GM12878 (cell line): ENCODE measurements at regions not wholly inside any gene's neighbourhood (a gene's known extent, or its start where the extent isn't known, plus 50 kb on each side); places are given as distances from the start of the nearest gene placed in this dataset.

Source experiments
- ATAC-seq: fragments of 200-7000 bp; cut with Tn5 transposase; 3 replicates; pipeline ENCODE4 v1.9.1; 2020; ENCODE audit warnings: mild to moderate bottlenecking, moderate library complexity
- BruUV-seq: library from RNA; stranded (reverse); fragments of 400-500 nt; replicated peaks from 2 replicates; lab custom pipeline; 2021; lab: Mats Ljungman, UMichigan
- CTCF ChIA-PET: fragments of 300-600 bp; sonication (Branson Sonifier 250); formaldehyde crosslinking; extraction: SDS; loops from one replicate; lab custom pipeline; 2021; ENCODE audit warnings: inconsistent platforms; lab: Yijun Ruan, JAX
- POLR2A ChIA-PET: fragments of 350-600 bp; formaldehyde crosslinking; extraction: SDS; loops from one replicate; lab custom pipeline; 2021; ENCODE audit warnings: inconsistent platforms; lab: Charles Lee
- RAD21 ChIA-PET: fragments of 300-600 bp; sonication (Branson Sonifier 250); formaldehyde crosslinking; loops from one replicate; lab custom pipeline; 2023; ENCODE audit warnings: antibody characterized with exemption; ENCODE audit not compliant: unreplicated experiment; lab: Charles Lee
- SMC1A ChIA-PET: fragments of 300-600 bp; sonication (Branson Sonifier 250); formaldehyde crosslinking; loops from one replicate; lab custom pipeline; 2023; ENCODE audit not compliant: unreplicated experiment, uncharacterized antibody; lab: Charles Lee
- DNase-seq: peaks from one replicate; pipeline ENCODE4 v3.0.0-alpha.2; 2011; ENCODE audit warnings: low read depth, low spot score
- FAIRE-seq: peaks from 3 replicates; lab custom pipeline; 2011; peaks lifted over from hg19 to GRCh38; lab: Jason Lieb, UNC
- H2AFZ ChIP-seq: 2 replicates; pipeline ENCODE4 v1.6.0; 2011; ENCODE audit warnings: low read depth, low read length, control low read depth; ENCODE audit not compliant: control insufficient read depth
- H3K27ac ChIP-seq: 2 replicates; pipeline ENCODE4 v1.5.1; 2011; ENCODE audit warnings: control low read depth; ENCODE audit not compliant: control insufficient read depth, insufficient read depth
- H3K27me3 ChIP-seq, 2 experiments: replicated peaks in 1 of 2; 2 replicates each; pipeline versions ENCODE4 v1.6.0 to v1.6.1; 2011; ENCODE audit warnings: low read length in 1 of 2; ENCODE audit not compliant: control insufficient read depth in 2 of 2, insufficient read depth in 2 of 2
- H3K36me3 ChIP-seq, 2 experiments: 2 replicates each; pipeline ENCODE4 v1.5.1; 2011; ENCODE audit warnings: low read length in 1 of 2; ENCODE audit not compliant: control insufficient read depth in 2 of 2, insufficient read depth in 2 of 2
- H3K4me1 ChIP-seq: 2 replicates; pipeline ENCODE4 v1.6.1; 2011; ENCODE audit warnings: mild to moderate bottlenecking, low read length, moderate library complexity, mixed read lengths; ENCODE audit not compliant: control insufficient read depth, insufficient read depth
- H3K4me2 ChIP-seq: 2 replicates; pipeline ENCODE4 v1.6.0; 2011; ENCODE audit warnings: control low read depth; ENCODE audit not compliant: control insufficient read depth, insufficient read depth
- H3K4me3 ChIP-seq: fragments of 200-600 bp; sonication (generic); 2 replicates; pipeline ENCODE4 v1.5.1; 2016
- H3K79me2 ChIP-seq: 2 replicates; pipeline ENCODE4 v1.6.0; 2011; ENCODE audit warnings: low read length; ENCODE audit not compliant: control insufficient read depth, insufficient read depth
- H3K9ac ChIP-seq: 2 replicates; pipeline ENCODE4 v1.8.0; 2011; ENCODE audit warnings: low read length, control low read depth, mixed read lengths; ENCODE audit not compliant: control insufficient read depth, insufficient read depth
- H3K9me3 ChIP-seq: replicated peaks from 3 replicates; pipeline ENCODE4 v1.5.1; 2011; ENCODE audit warnings: mild to moderate bottlenecking, low read length; ENCODE audit not compliant: control insufficient read depth, insufficient read depth
- H4K20me1 ChIP-seq: 2 replicates; pipeline ENCODE4 v1.6.0; 2011; ENCODE audit not compliant: control insufficient read depth, insufficient read depth
- CBFB ChIP-seq: IDR thresholded peaks from 2 replicates; pipeline ENCODE4 v1.6.1; 2016; ENCODE audit warnings: antibody characterized with exemption, low read depth
- ELK1 ChIP-seq: IDR thresholded peaks from 2 replicates; pipeline ENCODE4 v1.6.1; 2012; ENCODE audit warnings: low read depth, low read length, improper control_type of control experiment
- ESRRA ChIP-seq: IDR thresholded peaks from 2 replicates; pipeline ENCODE4 v1.6.1; 2012; ENCODE audit warnings: mild to moderate bottlenecking, low read length, improper control_type of control experiment
- EZH2 ChIP-seq: IDR thresholded peaks from 2 replicates; pipeline ENCODE4 v1.6.1; 2012; ENCODE audit warnings: low read depth, mild to moderate bottlenecking, control low read depth, inconsistent platforms, low read length, borderline replicate concordance; ENCODE audit not compliant: control insufficient read depth
- IKZF2 ChIP-seq, 2 experiments: fragments of 450-650 bp; IDR thresholded peaks; 2 replicates each; pipeline ENCODE4 v1.6.1; 2017; ENCODE audit warnings: mild to moderate bottlenecking in 2 of 2, moderate library complexity in 2 of 2
- RBBP5 ChIP-seq: fragments of 200-600 bp; sonication (generic); conservative IDR thresholded peaks from 2 replicates; pipeline ENCODE4 v1.6.1; 2016
- SKIL ChIP-seq: fragments of 450-650 bp; IDR thresholded peaks from 2 replicates; pipeline ENCODE4 v1.6.1; 2017; ENCODE audit warnings: mild to moderate bottlenecking, low read depth, inconsistent platforms; ENCODE audit not compliant: poor library complexity, severe bottlenecking
- SREBF1 ChIP-seq: IDR thresholded peaks from 2 replicates; pipeline ENCODE4 v1.6.1; 2012; ENCODE audit warnings: mild to moderate bottlenecking, low read length
- STAT3 ChIP-seq: IDR thresholded peaks from 2 replicates; pipeline ENCODE4 v1.6.1; 2011; ENCODE audit warnings: low read depth, low read length, improper control_type of control experiment
- TAF1 ChIP-seq: IDR thresholded peaks from 2 replicates; pipeline ENCODE4 v1.6.1; 2011; ENCODE audit warnings: mild to moderate bottlenecking, low read depth, low read length, borderline replicate concordance
- ZNF592 ChIP-seq: fragments of 450-650 bp; IDR thresholded peaks from 2 replicates; pipeline ENCODE4 v1.6.1; 2017; ENCODE audit warnings: mild to moderate bottlenecking, moderate library complexity
- in situ Hi-C: fragments of 300-500 bp; cut with MboI; formaldehyde crosslinking; loops from 9 replicates; pipeline ENCODE4 v1.14.3; 2018; ENCODE audit warnings: mixed read lengths
- intact Hi-C: fragments of 100-400 bp; cut with micrococcal nuclease; formaldehyde crosslinking; loops from one replicate; pipeline ENCODE4 v1.14.2; 2022; ENCODE audit not compliant: unreplicated experiment
- TF ChIP-seq, protein P1 (sequence below): fragments of 450-650 bp; IDR thresholded peaks from 2 replicates; pipeline ENCODE4 v1.6.1; 2016; ENCODE audit warnings: mild to moderate bottlenecking
- TF ChIP-seq, protein P2 (sequence below): fragments of 450-650 bp; conservative IDR thresholded peaks from 2 replicates; pipeline ENCODE4 v1.6.1; 2017; ENCODE audit warnings: mild to moderate bottlenecking, moderate library complexity

- no peaks in the 10 kb centered on the region for H3K9me3 ChIP-seq
- intact Hi-C loops (no loop called here), in situ Hi-C loops (no loop called here)
- no TSS peak for BruUV-seq
- RAD21 ChIA-PET: no interaction called here
- no peak overlapping the region for H3K4me3 ChIP-seq
- ATAC-seq (no peak), DNase-seq (no peak), FAIRE-seq (no peak)
- H2AFZ ChIP-seq: no peak overlapping the region
- TF ChIP-seq ESRRA: no peak
- no peak for TF ChIP-seq ELK1
- TF ChIP-seq ZNF592: no peak
- TF ChIP-seq IKZF2 (IDR thresholded peaks at IDR 0.05): no peak
- no peak for TF ChIP-seq EZH2
- TF ChIP-seq STAT3: no peak
- no peak for TF ChIP-seq SKIL
- no peak for TF ChIP-seq SREBF1
- no peak for TF ChIP-seq RBBP5
- TF ChIP-seq CBFB: no peak
- TF ChIP-seq, protein P1, sequence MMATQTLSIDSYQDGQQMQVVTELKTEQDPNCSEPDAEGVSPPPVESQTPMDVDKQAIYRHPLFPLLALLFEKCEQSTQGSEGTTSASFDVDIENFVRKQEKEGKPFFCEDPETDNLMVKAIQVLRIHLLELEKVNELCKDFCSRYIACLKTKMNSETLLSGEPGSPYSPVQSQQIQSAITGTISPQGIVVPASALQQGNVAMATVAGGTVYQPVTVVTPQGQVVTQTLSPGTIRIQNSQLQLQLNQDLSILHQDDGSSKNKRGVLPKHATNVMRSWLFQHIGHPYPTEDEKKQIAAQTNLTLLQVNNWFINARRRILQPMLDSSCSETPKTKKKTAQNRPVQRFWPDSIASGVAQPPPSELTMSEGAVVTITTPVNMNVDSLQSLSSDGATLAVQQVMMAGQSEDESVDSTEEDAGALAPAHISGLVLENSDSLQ: no peak
- no peak for TF ChIP-seq TAF1
- TF ChIP-seq, protein P2, sequence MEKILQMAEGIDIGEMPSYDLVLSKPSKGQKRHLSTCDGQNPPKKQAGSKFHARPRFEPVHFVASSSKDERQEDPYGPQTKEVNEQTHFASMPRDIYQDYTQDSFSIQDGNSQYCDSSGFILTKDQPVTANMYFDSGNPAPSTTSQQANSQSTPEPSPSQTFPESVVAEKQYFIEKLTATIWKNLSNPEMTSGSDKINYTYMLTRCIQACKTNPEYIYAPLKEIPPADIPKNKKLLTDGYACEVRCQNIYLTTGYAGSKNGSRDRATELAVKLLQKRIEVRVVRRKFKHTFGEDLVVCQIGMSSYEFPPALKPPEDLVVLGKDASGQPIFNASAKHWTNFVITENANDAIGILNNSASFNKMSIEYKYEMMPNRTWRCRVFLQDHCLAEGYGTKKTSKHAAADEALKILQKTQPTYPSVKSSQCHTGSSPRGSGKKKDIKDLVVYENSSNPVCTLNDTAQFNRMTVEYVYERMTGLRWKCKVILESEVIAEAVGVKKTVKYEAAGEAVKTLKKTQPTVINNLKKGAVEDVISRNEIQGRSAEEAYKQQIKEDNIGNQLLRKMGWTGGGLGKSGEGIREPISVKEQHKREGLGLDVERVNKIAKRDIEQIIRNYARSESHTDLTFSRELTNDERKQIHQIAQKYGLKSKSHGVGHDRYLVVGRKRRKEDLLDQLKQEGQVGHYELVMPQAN: no peak
- CTCF ChIA-PET: no interaction called here
- H3K4me1 ChIP-seq: no peaks in the 10 kb centered on the region
- no peaks in the 10 kb centered on the region for H3K27me3 ChIP-seq
- no peak overlapping the region for H3K4me2 ChIP-seq
- no peaks in the 10 kb centered on the region for H3K79me2 ChIP-seq
- no peak overlapping the region for H3K27ac ChIP-seq
- H3K9ac ChIP-seq: no peak overlapping the region
- no peaks in the 10 kb centered on the region for H3K36me3 ChIP-seq
- SMC1A ChIA-PET: no interaction called here
- no peaks in the 10 kb centered on the region for H4K20me1 ChIP-seq
- POLR2A ChIA-PET: no interaction called here
These were observed 447.5 kb downstream of the IRX1 start for GRCh38 chr5:4043135-4043534.
